H1 (cell line): ENCODE measurements at regions not wholly inside any gene's neighbourhood (a gene's known extent, or its start where the extent isn't known, plus 50 kb on each side); places are given as distances from the start of the nearest gene placed in this dataset.

Source experiments
- CTCF ChIA-PET: fragments of 300-600 bp; sonication (Branson Sonifier 250); formaldehyde crosslinking; loops from one replicate; lab custom pipeline; 2021; ENCODE audit not compliant: partially characterized antibody; lab: Charles Lee
- POLR2A ChIA-PET: fragments of 300-600 bp; sonication (Branson Sonifier 250); formaldehyde crosslinking; loops from one replicate; lab custom pipeline; 2021; ENCODE audit warnings: inconsistent platforms; ENCODE audit not compliant: partially characterized antibody; lab: Charles Lee
- DNase-seq, 2 experiments: peaks; one replicate each; pipeline versions ENCODE4 v3.0.0 to v3.0.0-alpha.2; 2010 to 2022; ENCODE audit warnings: low spot score in 2 of 2, low read depth in 1 of 2, mixed read lengths in 1 of 2
- FAIRE-seq: peaks from 2 replicates; lab custom pipeline; 2011; peaks lifted over from hg19 to GRCh38; lab: Jason Lieb, UNC
- H2AFZ ChIP-seq: 2 replicates; pipeline ENCODE4 v1.8.1; 2012; ENCODE audit warnings: low read length, inconsistent platforms
- H2AK5ac ChIP-seq: 2 replicates; pipeline ENCODE4 v1.6.1; 2013; ENCODE audit warnings: low read depth, low read length
- H2BK120ac ChIP-seq: replicated peaks from 2 replicates; pipeline ENCODE3; 2013; ENCODE audit warnings: low read depth, low read length, inconsistent platforms
- H2BK12ac ChIP-seq: 2 replicates; pipeline ENCODE4 v1.6.1; 2013; ENCODE audit warnings: low read depth, low read length
- H2BK15ac ChIP-seq: 2 replicates; pipeline ENCODE4 v1.6.1; 2013; ENCODE audit warnings: low read length
- H2BK20ac ChIP-seq: 2 replicates; pipeline ENCODE4 v1.6.1; 2013; ENCODE audit warnings: low read length
- H2BK5ac ChIP-seq: 2 replicates; pipeline ENCODE4 v1.6.1; 2013; ENCODE audit warnings: low read depth, low read length
- H3K14ac ChIP-seq: 2 replicates; pipeline ENCODE4 v1.6.1; 2013; ENCODE audit warnings: inconsistent platforms; ENCODE audit not compliant: insufficient read length
- H3K18ac ChIP-seq: 2 replicates; pipeline ENCODE4 v1.6.1; 2013; ENCODE audit warnings: low read length; ENCODE audit errors: extremely low read depth
- H3K23ac ChIP-seq: 2 replicates; pipeline ENCODE4 v1.6.1; 2013; ENCODE audit warnings: inconsistent platforms; ENCODE audit not compliant: insufficient read length
- H3K23me2 ChIP-seq: 2 replicates; pipeline ENCODE4 v1.6.1; 2013; ENCODE audit warnings: low read depth, low read length
- H3K27ac ChIP-seq: 2 replicates; pipeline ENCODE4 v1.6.1; 2011; ENCODE audit warnings: low read depth, low read length, inconsistent platforms
- H3K27me3 ChIP-seq, 4 experiments: replicated peaks in 1 of 4; 1 replicate in 1 of 4; 2 replicates in 3 of 4; pipeline versions ENCODE4 v1.6.1 to v1.8.1; 2011 to 2013; ENCODE audit warnings: low read length in 3 of 4, mild to moderate bottlenecking in 3 of 4, inconsistent platforms in 2 of 4, mixed read lengths in 2 of 4, moderate library complexity in 1 of 4; ENCODE audit not compliant: control insufficient read depth in 3 of 4, insufficient read depth in 3 of 4; ENCODE audit errors: extremely low read depth in 1 of 4
- H3K36me3 ChIP-seq, 4 experiments: 2 replicates each; pipeline versions ENCODE4 v1.6.1 to v1.8.1; 2011 to 2013; ENCODE audit warnings: mild to moderate bottlenecking in 4 of 4, low read length in 3 of 4, moderate library complexity in 2 of 4, control low read depth in 1 of 4, inconsistent platforms in 1 of 4; ENCODE audit not compliant: insufficient read depth in 4 of 4, control insufficient read depth in 2 of 4
- H3K4ac ChIP-seq: replicated peaks from 2 replicates; pipeline ENCODE3; 2013; ENCODE audit warnings: low read length, low read depth, mixed read lengths, inconsistent platforms; ENCODE audit not compliant: insufficient read length
- H3K4me1 ChIP-seq, 4 experiments: replicated peaks in 1 of 4; 1 replicate in 1 of 4; 2 replicates in 3 of 4; pipeline versions ENCODE4 v1.6.1 to v1.8.1; 2011 to 2013; ENCODE audit warnings: low read length in 3 of 4, inconsistent platforms in 2 of 4, mixed read lengths in 1 of 4; ENCODE audit not compliant: insufficient read depth in 4 of 4, control insufficient read depth in 3 of 4
- H3K4me2 ChIP-seq, 2 experiments: 2 replicates each; pipeline versions ENCODE4 v1.6.1 to v1.8.1; 2011 to 2013; ENCODE audit warnings: low read depth in 2 of 2, low read length in 2 of 2, control low read depth in 1 of 2, inconsistent platforms in 1 of 2, mild to moderate bottlenecking in 1 of 2; ENCODE audit not compliant: insufficient read depth in 1 of 2
- H3K4me3 ChIP-seq, 4 experiments: fragments of 200-600, 300-600 bp in 1 of 4; sonication (generic), shearing (Covaris generic), sonication (Bioruptor Twin) in 1 of 4; 2 replicates each; pipeline versions ENCODE4 v1.5.1 to v1.8.1; 2011 to 2016; ENCODE audit warnings: low read length in 4 of 4, low read depth in 3 of 4, control low read depth in 2 of 4, inconsistent platforms in 2 of 4, mild to moderate bottlenecking in 2 of 4, mixed read lengths in 1 of 4, moderate library complexity in 1 of 4; ENCODE audit not compliant: insufficient read depth in 2 of 4; ENCODE audit errors: extremely low read depth in 1 of 4
- H3K56ac ChIP-seq: replicated peaks from 2 replicates; pipeline ENCODE3; 2013; ENCODE audit warnings: low read depth, mild to moderate bottlenecking, mixed read lengths, low read length, inconsistent platforms; ENCODE audit not compliant: insufficient read length
- H3K79me1 ChIP-seq: 2 replicates; pipeline ENCODE4 v1.6.1; 2013; ENCODE audit warnings: low read depth, low read length, control low read depth
- H3K79me2 ChIP-seq, 2 experiments: 2 replicates each; pipeline versions ENCODE4 v1.6.1 to v1.8.1; 2012 to 2013; ENCODE audit warnings: low read length in 2 of 2, mild to moderate bottlenecking in 2 of 2, inconsistent platforms in 1 of 2; ENCODE audit not compliant: insufficient read depth in 2 of 2, control insufficient read depth in 1 of 2
- H3K9ac ChIP-seq, 4 experiments: replicated peaks in 1 of 4; 1 replicate in 1 of 4; 2 replicates in 3 of 4; pipeline versions ENCODE4 v1.6.1 to v1.8.1; 2011 to 2013; ENCODE audit warnings: low read depth in 3 of 4, low read length in 3 of 4, control low read depth in 2 of 4, mild to moderate bottlenecking in 2 of 4, moderate library complexity in 2 of 4, inconsistent platforms in 1 of 4; ENCODE audit errors: extremely low read depth in 1 of 4
- H3K9me3 ChIP-seq, 2 experiments: 2 replicates each; pipeline versions ENCODE4 v1.6.1 to v1.8.1; 2012 to 2013; ENCODE audit warnings: mild to moderate bottlenecking in 2 of 2, moderate library complexity in 2 of 2, control low read depth in 1 of 2, inconsistent platforms in 1 of 2, low read depth in 1 of 2, low read length in 1 of 2, mixed read lengths in 1 of 2; ENCODE audit not compliant: insufficient read depth in 2 of 2
- H4K20me1 ChIP-seq, 2 experiments: replicated peaks in 1 of 2; 2 replicates each; pipeline versions ENCODE3 to v1.8.1; 2011 to 2013; ENCODE audit warnings: inconsistent platforms in 2 of 2, low read length in 2 of 2, mild to moderate bottlenecking in 1 of 2; ENCODE audit not compliant: insufficient read depth in 2 of 2, control insufficient read depth in 1 of 2
- H4K5ac ChIP-seq: 2 replicates; pipeline ENCODE4 v1.6.1; 2013; ENCODE audit warnings: low read length, low read depth, mixed read lengths, inconsistent platforms; ENCODE audit not compliant: insufficient read length
- H4K8ac ChIP-seq: 2 replicates; pipeline ENCODE4 v1.8.0; 2013; ENCODE audit warnings: mild to moderate bottlenecking, moderate library complexity, low read length, inconsistent platforms; ENCODE audit not compliant: insufficient read depth; ENCODE audit errors: extremely low read depth
- H4K91ac ChIP-seq: replicated peaks from 2 replicates; pipeline ENCODE3; 2013; ENCODE audit warnings: low read length, mixed read lengths, inconsistent platforms; ENCODE audit not compliant: insufficient read length
- BACH1 ChIP-seq: IDR thresholded peaks from 2 replicates; pipeline ENCODE4 v1.6.1; 2012; ENCODE audit warnings: low read length, improper control_type of control experiment
- CEBPB ChIP-seq: IDR thresholded peaks from 2 replicates; pipeline ENCODE4 v1.6.1; 2012; ENCODE audit warnings: low read depth, low read length
- CTCF ChIP-seq, 3 experiments: IDR thresholded peaks; 1 replicate in 2 of 3; 2 replicates in 1 of 3; pipeline versions ENCODE4 v1.5.1 to v1.6.1; 2011; ENCODE audit warnings: low read length in 3 of 3, mild to moderate bottlenecking in 3 of 3, inconsistent platforms in 2 of 3, low read depth in 1 of 3, moderate library complexity in 1 of 3; ENCODE audit not compliant: insufficient read depth in 1 of 3; ENCODE audit errors: control extremely low read depth in 1 of 3
- MAFK ChIP-seq: IDR thresholded peaks from 2 replicates; pipeline ENCODE4 v1.6.1; 2012; ENCODE audit warnings: low read depth, mild to moderate bottlenecking, improper control_type of control experiment, low read length
- SRF ChIP-seq: IDR thresholded peaks from 2 replicates; pipeline ENCODE4 v1.6.1; 2011; ENCODE audit warnings: mild to moderate bottlenecking, low read depth, low read length, moderate library complexity
- TCF12 ChIP-seq: IDR thresholded peaks from 2 replicates; pipeline ENCODE4 v1.6.1; 2011; ENCODE audit warnings: low read depth, mild to moderate bottlenecking, low read length
- WGBS, 2 experiments: shearing (Covaris generic) in 1 of 2; methylation state at CpG; one replicate each; pipeline versions ENCODE4 v1.1.6 to v1.1.7; 2013 to 2015; ENCODE audit warnings: low lambda C conversion rate in 2 of 2, mixed read lengths in 2 of 2, inconsistent platforms in 1 of 2, low coverage in 1 of 2, missing lambda C conversion rate in 1 of 2; ENCODE audit not compliant: insufficient replicate concordance in 2 of 2, insufficient coverage in 1 of 2, insufficient read length in 1 of 2; ENCODE audit errors: extremely low coverage in 1 of 2, missing lambda C conversion rate in 1 of 2; 5-methylcytosine and 5-hydroxymethylcytosine counted together

GRCh38 chr3:33993631-33994030 lies 195.2 kb downstream of the PDCD6IP start:
- H2AK5ac ChIP-seq, result no peak overlapping the region
- H3K23ac ChIP-seq, result no peak overlapping the region
- H4K5ac ChIP-seq, result no peak overlapping the region
- no peak overlapping the region for H2BK5ac ChIP-seq
- H2BK20ac ChIP-seq, result no peak overlapping the region
- H3K4me2 ChIP-seq, result no peak overlapping the region
- no peak overlapping the region for H3K18ac ChIP-seq
- H3K79me1 ChIP-seq, result no peaks in the 10 kb centered on the region
- no peak overlapping the region for H3K9ac ChIP-seq
- peaks cover 0 to 5% (median 0%) of the 10 kb centered on the region in 4 experiments; a peak in 1 of 7 replicates for H3K4me1 ChIP-seq
- no peak overlapping the region for H3K27ac ChIP-seq
- H3K23me2 ChIP-seq, result no peaks in the 10 kb centered on the region
- H3K27me3 ChIP-seq, result no peaks in the 10 kb centered on the region
- no peak overlapping the region for H2BK120ac ChIP-seq
- no peaks in the 10 kb centered on the region for H3K79me2 ChIP-seq
- POLR2A ChIA-PET, result no interaction called here
- TF ChIP-seq SRF (no peak), CTCF (IDR thresholded peaks at IDR 0.05; ENCODE audit: control extremely low read depth in 1 of 3, insufficient read depth in 1 of 3, low read depth in 1 of 3, low read length in 3 of 3) (no peak), MAFK (no peak), CEBPB (no peak), TCF12 (no peak), BACH1 (no peak)
- no peaks in the 10 kb centered on the region for H4K20me1 ChIP-seq
- no peak overlapping the region for H3K4me3 ChIP-seq
- no peak overlapping the region for H3K56ac ChIP-seq
- FAIRE-seq (no peak), DNase-seq (no peak)
- CTCF ChIA-PET, result interaction anchor here (0.9 to 1.7 kb wide), 3 partner anchors 8 to 22 kb away, joined by 3 to 5 read pairs (median 3); no protein-coding TSS in a partner anchor
- H3K36me3 ChIP-seq, result no peaks in the 10 kb centered on the region
- no peak overlapping the region for H4K8ac ChIP-seq
- H4K91ac ChIP-seq, result no peak overlapping the region
- no peak overlapping the region for H3K14ac ChIP-seq
- no peak overlapping the region for H3K4ac ChIP-seq
- no peak overlapping the region for H2BK15ac ChIP-seq
- no peak overlapping the region for H2BK12ac ChIP-seq
- WGBS, 2 experiments, result 85% methylated on average over 1 of the region's 1 CpG; no CpG with 5 or more reads in 1 of the 2 experiments
- H3K9me3 ChIP-seq, result peaks cover 8 to 16% of the 10 kb centered on the region in 2 experiments
- no peak overlapping the region for H2AFZ ChIP-seq
